ENCODE measurements at regions not wholly inside any gene's neighbourhood (a gene's known extent, or its start where the extent isn't known, plus 50 kb on each side); places are given as distances from the start of the nearest gene placed in this dataset.
"Not testable (repeated sequence)": the region's sequence is repeated elsewhere in the genome, so short reads cannot be mapped to it uniquely, and the experiment has no call there.

- no peak for DNase-seq
Observed at GRCh38 chr17:83159204-83160049, 80.0 kb downstream of the METRNL start.

DNA sequence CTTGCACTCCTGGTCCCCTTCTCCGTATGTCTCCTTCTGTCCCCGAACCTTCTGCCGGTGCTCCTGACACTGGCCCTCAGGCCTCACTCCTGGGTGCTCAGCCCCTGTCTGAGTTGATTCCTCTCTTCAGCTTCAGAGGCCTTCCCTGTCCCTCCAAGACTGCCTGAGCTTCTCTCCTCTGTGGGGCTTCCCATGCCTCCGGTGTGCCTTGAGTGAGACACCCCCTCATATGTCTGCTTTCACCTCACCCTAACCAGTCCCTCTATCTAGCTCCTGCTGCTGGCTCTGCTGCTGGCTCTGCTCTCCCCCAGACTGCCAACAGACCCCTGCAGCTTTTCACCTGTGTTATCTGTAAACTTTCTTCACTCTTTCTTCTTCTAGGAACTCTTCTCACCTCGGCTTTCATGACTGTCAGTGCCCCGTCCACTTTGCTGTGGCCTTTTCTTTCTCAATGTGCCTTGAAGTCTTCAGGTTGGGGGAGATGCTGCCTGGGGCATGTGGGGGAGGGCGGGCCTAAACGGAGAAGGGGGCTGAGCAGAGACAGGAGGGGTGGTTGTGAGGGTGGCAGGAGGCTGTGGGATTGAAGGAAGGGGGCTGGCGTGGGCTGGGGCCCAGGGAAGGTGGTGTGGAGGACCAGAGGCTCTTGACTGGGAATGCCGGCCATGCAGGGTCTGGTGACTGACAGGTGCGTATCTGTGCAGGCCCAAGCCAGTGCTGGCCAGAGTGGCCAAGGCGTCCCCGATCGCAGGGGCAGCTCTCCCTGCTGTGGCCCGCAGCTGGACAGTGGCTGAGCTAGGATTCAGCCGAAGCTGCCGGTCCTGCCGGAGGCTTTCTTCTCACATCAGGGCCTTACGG is 81.3 kb downstream of the METRNL start:
- DNase-seq = no peak

DNA sequence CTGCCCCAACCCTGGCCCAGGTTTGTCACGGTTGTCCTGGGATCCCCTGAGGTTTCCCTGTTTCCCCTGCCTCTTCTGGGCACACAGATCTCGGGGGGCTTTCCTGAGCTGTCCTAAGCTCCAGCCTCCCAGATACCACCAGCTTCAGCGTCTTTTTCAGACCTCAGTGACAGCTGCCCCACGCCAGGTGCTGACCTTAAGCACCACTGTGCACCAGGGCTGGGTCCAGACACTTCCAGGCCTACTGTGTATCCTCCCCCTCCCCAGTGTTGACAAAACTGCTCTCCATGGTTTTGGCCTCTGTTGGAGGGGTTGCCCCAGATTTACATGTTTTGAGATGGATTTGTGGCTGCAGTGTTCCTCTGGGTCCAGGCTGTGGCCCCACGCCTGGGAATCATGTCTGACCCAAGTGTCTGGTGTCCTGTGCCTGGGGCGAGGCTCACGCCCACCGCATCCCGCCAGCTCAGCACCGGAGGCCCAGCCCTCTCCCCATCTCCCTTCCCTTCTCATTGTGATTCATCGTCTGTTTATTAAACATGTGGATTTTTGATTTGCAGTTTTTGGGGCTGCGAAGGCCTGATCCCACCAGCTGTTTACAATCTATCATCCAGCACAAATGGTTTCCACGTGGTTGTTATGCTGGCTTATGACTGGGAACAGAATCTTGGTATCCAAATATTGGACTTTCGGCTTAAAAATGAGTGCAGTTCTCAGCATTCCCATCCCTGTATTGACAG is 82.1 kb downstream of the METRNL start:
- DNase-seq = no peak

DNA sequence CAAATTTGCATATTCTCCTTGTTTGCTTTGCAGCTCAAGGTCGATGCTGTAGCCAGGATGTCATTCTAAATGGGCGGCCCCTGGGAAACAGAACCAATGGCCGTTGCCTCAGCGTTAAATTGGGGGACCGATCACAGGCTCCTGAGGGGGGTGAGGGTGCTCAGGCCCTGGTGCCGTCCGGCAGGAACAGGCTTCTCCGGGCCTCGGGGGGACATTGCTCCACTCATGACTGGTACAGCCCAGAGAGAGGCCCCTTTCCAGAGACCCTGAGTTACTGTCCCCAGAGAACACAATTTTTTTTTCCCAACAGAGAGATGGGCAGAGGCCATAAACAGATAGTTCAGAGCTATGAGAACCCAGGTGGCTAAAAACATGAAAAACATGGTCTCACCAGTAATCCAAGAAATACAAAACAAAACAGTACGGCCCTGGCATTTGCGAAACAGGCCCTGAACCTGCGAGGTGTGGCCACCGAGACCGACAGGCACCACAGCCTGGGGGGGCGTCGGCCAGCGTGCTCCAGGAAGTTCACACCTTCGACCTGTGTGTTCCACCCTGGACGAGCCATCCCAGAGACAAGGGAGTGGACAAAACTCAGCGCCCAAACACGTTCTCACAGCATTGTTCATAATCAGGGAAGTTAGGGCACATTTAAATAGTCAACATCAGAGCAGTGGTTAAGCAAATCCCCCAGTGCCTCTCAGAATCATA is 82.8 kb downstream of the METRNL start:
- DNase-seq = no peak

GRCh38 chr17:83164490-83164889 is 85.1 kb downstream of the METRNL start:
- no peak for DNase-seq

GRCh38 chr17:83170571-83171260 is 91.3 kb downstream of the METRNL start:
- DNase-seq = no peak

DNA sequence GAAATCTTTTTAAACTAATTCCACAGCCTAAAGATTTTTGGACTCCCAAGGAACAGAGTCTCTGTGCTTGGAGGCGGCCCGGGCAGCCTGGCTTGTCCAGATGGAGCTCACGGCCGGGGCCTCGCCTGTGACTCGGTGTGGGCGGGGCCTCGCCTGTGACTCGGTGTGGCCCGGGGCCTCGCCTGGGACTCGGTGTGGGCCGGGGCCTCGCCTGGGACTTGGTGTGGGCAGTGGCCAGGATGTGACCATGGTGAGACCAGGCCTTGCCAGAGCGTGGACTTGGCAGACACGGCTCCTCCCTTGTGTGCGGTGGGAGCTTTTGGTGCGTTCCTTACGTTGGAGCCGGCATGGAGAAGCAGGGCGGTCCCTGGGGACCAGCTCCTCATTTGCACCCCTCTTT is 92.3 kb downstream of the METRNL start:
- DNase-seq = no peak

DNA sequence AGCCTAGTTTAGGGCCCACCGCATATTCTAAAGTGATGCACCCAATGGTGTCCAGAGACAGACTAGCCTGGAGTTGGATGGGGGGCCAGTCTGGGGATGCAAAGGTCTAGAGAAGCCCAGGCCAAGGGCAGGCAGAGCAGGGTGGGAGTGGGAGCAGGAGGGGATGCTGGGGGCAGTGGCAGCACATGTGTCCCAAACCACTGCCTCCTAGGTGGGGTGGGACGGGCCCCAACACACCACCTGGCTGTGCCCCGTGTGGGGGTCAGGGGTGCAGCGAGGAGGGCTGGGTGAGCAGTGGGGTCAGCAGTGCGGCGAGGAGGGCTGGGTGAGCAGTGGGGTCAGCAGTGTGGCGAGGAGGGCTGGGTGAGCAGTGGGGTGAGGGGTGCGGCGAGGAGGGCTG is 92.7 kb downstream of the METRNL start:
- DNase-seq = not testable (repeated sequence)

GRCh38 chr17:83172646-83173045 is 93.2 kb downstream of the METRNL start:
- not testable (repeated sequence) for DNase-seq

DNA sequence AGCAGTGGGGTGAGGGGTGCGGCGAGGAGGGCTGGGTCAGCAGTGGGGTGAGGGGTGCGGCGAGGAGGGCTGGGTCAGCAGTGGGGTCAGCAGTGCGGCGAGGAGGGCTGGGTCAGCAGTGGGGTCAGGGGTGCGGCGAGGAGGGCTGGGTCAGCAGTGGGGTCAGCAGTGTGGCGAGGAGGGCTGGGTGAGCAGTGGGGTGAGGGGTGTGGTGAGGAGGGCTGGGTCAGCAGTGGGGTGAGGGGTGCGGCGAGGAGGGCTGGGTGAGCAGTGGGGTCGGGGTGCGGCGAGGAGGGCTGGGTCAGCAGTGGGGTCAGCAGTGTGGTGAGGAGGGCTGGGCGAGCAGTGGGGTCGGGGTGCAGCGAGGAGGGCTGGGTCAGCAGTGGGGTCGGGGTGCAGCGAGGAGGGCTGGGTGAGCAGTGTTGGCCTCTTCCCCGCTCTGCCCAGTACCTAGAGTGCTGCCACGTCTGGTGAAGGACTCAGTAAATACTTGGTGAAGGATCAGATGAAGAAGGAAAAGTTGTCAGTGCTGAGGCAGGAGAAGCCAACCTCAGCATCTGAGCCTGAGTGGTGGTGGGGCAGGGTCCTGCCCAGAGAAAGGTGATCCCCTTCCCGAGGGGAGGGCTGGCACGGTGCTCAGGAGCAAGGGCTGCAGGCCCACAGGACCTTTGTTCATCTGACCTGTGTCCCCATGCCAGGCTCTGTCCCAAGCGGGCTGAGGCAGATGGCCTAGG is 93.9 kb downstream of the METRNL start:
- DNase-seq = not testable (repeated sequence)

DNA sequence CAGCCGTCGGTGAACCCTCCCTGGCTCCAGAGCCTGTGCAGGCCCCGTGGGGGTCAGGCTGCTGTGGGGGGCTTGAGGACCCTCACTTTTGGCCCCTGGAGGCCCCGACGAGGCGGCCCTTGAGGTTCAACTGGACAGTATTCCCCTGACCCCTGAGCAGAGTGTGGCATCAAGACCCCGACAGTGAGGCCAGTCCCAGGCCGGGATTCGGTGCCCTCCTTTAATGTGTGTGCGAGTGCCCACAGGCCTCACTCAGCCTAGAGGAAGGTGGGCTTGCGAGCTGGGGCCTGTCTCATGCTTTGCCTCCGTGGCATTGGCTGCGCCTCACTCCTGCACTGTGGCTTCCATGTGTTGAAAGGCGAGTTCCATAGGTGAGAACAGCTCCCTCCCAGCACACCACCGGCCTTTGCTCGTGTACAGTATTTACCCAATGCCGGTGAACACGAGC is 94.5 kb downstream of the METRNL start:
- DNase-seq = no peak

DNA sequence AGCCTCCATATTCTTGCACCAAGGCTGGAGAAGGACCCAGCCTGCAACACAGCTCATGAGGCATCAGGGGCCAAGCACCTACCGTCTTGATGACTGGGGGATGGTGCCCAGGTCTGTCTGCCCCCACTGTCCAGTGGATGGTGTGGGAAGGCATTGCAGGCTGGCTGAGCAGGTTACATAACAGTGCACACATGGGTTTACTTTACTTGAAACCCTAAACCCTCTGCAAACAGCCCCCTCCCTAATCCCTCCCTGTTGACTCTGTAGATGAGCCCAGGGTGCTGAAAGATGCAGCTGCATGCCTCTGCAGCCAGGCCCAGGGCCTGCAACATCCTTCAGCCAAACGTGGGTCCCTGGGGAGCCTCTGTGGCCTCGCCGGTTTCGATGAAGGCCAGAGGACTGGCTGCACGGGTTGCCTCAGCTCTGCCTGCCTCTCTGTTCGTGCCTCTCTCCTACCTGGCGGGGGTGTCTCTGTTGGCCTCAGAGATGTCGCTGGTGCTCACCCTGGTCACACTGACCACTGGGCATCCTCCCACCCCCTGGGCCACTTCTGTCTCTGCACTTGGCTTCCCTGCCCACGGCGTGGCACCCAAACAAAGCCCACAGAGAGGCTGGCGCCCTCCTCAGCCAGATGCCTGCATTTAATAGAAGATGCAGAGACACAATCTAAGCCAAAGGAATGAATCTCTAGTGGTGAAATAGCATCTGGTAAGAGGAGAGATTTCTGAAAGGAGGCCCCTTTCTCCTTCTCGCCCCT is 95.1 kb downstream of the METRNL start:
- DNase-seq = no peak

DNA sequence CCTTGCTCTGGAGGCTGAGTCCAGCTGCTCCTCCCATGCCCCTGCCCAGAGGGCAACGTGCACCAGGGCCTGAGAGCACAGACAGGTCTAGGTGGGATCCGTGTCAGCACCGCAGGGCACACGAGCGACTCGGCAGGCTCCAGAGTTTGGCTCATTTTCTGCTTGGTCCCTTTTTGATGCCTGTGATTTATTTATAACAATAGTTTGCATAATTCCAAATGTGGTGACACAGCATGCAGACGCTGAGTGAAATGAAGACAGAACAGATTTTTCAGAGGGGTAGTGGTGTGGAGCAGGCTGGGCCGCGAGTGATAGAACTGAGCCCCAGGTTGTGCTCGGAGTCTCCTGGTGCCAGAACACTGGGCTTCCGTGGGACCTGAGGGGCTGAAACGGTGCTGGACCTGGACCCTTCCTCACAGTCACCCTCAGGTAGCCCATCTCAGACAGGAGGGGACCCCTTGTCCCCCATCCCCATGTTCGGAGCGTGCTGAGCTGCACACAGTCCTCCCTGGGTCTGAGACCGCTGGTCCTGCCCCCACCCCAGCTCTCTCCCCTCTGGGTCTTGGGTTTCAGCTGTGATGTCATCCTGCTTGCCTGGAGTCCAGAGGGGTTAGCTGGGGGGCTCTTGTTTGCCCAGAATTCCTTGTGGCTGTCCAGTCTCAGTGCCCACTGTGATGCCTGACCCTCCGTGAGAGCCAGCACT is 95.9 kb downstream of the METRNL start:
- DNase-seq = no peak

- DNase-seq = no peak
Observed at GRCh38 chr17:83175822-83176622, 96.6 kb downstream of the METRNL start.

GRCh38 chr17:83176623-83177583 is 97.5 kb downstream of the METRNL start:
- DNase-seq = no peak

DNA sequence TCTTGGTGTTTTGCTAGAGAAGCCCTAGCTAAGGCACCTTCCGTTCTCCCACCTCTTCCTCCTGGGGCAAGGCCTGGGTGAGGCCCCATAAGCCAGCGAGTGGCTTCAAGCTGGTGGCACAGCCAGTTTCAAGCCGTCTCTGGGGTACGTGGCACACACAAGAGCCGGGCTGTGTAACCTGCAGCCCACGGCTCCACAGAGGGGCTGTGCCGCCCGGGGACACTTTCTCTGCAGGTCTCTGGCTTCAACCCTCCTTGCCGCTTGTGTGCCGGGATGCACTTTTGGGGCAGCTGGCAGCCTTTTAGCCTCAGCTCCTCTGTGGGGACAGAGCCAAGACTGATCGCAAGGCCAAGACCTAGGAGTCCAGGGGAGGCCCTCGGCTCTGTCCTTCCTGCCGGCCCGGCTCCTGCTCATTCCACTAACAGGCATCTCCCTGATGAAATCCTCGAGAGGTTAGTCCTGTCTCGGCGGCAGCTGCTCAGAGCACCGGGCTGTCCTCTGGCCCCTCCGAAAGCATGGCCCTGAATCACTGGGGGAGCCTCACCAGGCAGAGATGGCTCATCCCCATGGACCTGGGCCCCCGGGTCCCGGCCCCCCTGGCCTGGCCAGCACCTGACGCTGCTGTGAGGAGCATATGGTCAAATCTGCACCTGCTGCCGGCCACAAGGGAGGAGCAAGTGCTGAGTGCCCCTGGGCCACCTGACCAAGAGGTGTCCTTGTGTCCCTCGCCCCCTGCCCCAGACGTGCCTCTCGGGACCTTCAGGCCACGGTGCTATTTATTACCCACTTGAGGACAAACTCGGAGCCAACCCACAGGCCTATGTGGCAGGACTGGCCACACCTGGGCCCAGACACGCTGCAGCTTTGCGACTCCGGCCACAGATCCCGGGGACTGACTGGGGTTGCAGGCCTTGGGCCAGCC is 98.5 kb downstream of the METRNL start:
- DNase-seq = no peak

Data from CD4-positive, alpha-beta T cell treated with Interleukin-1 beta for 1 hour (primary cell).